ENCODE measurements at regions not wholly inside any gene's neighbourhood (a gene's known extent, or its start where the extent isn't known, plus 50 kb on each side); places are given as distances from the start of the nearest gene placed in this dataset.

GRCh38 chr5:1952021-1952420, 69.3 kb upstream of the IRX4 start:
- Histone ChIP-seq H3K27ac (no peak overlapping the region), H3K4me3 (no peak overlapping the region), H3K36me3 (no peaks in the 10 kb centered on the region), H3K4me1 (no peaks in the 10 kb centered on the region), H3K9me3 (no peaks in the 10 kb centered on the region), H3K27me3 (no peaks in the 10 kb centered on the region)
- 68 to 81% methylated on average over 8 of the region's 8 CpGs for WGBS, 2 donors
- intact Hi-C loops (cut with DNase I), result no loop called here
- no peak for ATAC-seq
- FAIRE-seq, result no peak
- DNase-seq, result no peak
- TF ChIP-seq, protein P1, sequence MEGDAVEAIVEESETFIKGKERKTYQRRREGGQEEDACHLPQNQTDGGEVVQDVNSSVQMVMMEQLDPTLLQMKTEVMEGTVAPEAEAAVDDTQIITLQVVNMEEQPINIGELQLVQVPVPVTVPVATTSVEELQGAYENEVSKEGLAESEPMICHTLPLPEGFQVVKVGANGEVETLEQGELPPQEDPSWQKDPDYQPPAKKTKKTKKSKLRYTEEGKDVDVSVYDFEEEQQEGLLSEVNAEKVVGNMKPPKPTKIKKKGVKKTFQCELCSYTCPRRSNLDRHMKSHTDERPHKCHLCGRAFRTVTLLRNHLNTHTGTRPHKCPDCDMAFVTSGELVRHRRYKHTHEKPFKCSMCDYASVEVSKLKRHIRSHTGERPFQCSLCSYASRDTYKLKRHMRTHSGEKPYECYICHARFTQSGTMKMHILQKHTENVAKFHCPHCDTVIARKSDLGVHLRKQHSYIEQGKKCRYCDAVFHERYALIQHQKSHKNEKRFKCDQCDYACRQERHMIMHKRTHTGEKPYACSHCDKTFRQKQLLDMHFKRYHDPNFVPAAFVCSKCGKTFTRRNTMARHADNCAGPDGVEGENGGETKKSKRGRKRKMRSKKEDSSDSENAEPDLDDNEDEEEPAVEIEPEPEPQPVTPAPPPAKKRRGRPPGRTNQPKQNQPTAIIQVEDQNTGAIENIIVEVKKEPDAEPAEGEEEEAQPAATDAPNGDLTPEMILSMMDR (IDR thresholded peaks at IDR 0.05), result no peak

DNA sequence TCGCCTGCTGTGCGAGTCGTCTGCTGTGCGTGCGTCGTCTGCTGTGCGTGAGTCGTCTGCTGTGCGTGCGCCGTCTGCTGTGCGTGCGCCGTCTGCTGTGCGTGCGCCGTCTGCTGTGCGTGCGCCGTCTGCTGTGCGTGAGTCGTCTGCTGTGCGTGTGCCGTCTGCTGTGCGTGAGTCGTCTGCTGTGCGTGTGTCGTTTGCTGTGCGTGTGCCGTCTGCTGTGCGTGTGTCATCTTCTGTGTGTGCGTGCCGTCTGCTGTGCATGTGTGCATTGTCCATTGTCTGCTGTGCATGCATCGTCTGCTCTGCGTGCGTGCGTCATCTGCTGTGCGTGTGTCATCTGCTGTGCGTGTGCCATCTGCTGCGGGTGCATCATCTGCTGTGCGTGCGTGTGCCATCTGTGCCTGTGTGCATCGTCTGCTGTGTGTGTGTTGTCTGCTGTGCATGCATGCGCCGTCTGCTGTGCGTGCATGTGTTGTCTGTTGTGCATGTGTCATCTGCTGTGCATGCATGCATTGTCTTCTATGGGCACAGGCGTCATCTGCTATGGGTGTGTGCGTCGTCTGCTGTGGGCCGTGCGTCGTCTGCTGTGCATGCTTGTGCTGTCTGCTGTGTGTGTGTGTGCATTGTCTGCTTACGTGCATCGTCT, 68.6 kb upstream of the IRX4 start:
- FAIRE-seq (no peak), ATAC-seq (no peak), DNase-seq (no peak)
- H3K27me3 ChIP-seq, result no peaks in the 10 kb centered on the region
- TF ChIP-seq, protein P1 (IDR thresholded peaks at IDR 0.05), result no peak
- no peaks in the 10 kb centered on the region for H3K4me1 ChIP-seq
- no peak overlapping the region for H3K4me3 ChIP-seq
- WGBS, 2 donors, result 95 to 96% methylated on average over 54 of the region's 54 CpGs
- intact Hi-C loops (cut with DNase I), result no loop called here
- H3K36me3 ChIP-seq, result no peaks in the 10 kb centered on the region
- H3K27ac ChIP-seq, result no peak overlapping the region
- no peaks in the 10 kb centered on the region for H3K9me3 ChIP-seq

- ATAC-seq, result peak in 1 of 4 donors; percentile 16
- TF ChIP-seq, protein P1 (IDR thresholded peaks at IDR 0.05), result no peak
- Histone ChIP-seq H3K27me3 (no peaks in the 10 kb centered on the region), H3K36me3 (no peaks in the 10 kb centered on the region), H3K9me3 (no peaks in the 10 kb centered on the region), H3K4me1 (no peaks in the 10 kb centered on the region), H3K4me3 (no peak overlapping the region), H3K27ac (no peak overlapping the region)
- intact Hi-C loops (cut with DNase I), result no loop called here
- WGBS, 2 donors, result 92 to 94% methylated on average over 22 of the region's 22 CpGs
- no peak for FAIRE-seq
- no peak for DNase-seq
Observed at GRCh38 chr5:1950708-1951103, 68.0 kb upstream of the IRX4 start.

GRCh38 chr5:1950096-1950707, 67.5 kb upstream of the IRX4 start:
- no peak overlapping the region for H3K27ac ChIP-seq
- no peaks in the 10 kb centered on the region for H3K9me3 ChIP-seq
- no peaks in the 10 kb centered on the region for H3K36me3 ChIP-seq
- H3K4me1 ChIP-seq, result no peaks in the 10 kb centered on the region
- FAIRE-seq, result no peak
- ATAC-seq, result no peak
- TF ChIP-seq, protein P1 (IDR thresholded peaks at IDR 0.05), result no peak
- DNase-seq, result no peak
- no peak overlapping the region for H3K4me3 ChIP-seq
- WGBS, 2 donors, result 79 to 83% methylated on average over 32 of the region's 32 CpGs
- intact Hi-C loops (cut with DNase I), result no loop called here
- H3K27me3 ChIP-seq, result no peaks in the 10 kb centered on the region

DNA sequence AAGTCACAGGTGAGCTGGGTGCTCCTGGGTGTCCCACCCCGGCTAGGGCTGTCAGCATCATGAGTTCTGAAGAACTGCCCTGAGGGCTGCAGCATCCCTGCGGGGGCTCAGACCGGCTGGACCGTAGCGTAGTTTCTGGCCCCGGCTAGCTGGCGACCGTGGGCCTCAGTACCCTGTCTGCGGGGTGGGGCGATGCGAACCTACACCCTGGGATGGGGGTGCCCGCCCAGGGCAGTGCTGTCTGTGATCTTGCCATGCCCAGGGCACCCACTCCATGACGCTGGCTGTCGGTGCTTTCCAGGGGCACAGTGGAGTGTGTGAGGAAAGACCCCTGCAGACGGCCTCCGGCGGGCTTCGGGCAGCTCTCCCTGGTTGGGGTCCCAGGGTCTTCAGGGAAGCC, 66.5 kb upstream of the IRX4 start:
- Histone ChIP-seq H3K4me1 (no peaks in the 10 kb centered on the region), H3K27ac (no peak overlapping the region), H3K9me3 (no peaks in the 10 kb centered on the region), H3K27me3 (no peaks in the 10 kb centered on the region), H3K4me3 (no peak overlapping the region), H3K36me3 (no peaks in the 10 kb centered on the region)
- intact Hi-C loops (cut with DNase I), result no loop called here
- no peak for FAIRE-seq
- TF ChIP-seq, protein P1 (IDR thresholded peaks at IDR 0.05), result no peak
- WGBS, 2 donors, result 86 to 92% methylated on average over 18 of the region's 18 CpGs
- DNase-seq, result peak in 1 of 6 donors; percentile 54
- ATAC-seq, result no peak
